ENCODE measurements at regions not wholly inside any gene's neighbourhood (a gene's known extent, or its start where the extent isn't known, plus 50 kb on each side); places are given as distances from the start of the nearest gene placed in this dataset.

DNA sequence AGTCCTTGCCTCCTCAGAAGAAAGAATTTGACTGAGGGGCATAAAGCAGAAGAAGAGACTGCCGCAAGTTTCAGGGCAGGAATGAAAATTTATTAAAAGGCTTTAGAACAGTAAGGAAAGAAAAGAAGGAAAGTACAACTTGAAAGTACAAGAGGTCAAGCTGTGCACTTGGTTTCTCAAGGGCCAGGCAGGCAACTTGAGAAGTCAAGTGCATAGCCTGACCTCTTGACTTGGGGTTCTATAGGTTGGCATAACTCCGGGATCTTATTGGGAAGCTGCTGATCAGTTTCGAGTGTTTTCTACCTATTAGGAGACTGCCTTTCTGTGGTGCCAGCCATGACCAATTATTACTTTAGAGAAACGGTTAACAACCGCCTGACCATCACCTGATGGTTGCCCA lies 237.0 kb upstream of the RGS17 start:
- no peaks in the 10 kb centered on the region for H3K36me3 ChIP-seq (ENCODE audit: control insufficient read depth in 2 of 4, insufficient read depth in 4 of 4, low read length in 3 of 4)
- H3K79me2 ChIP-seq (ENCODE audit: control insufficient read depth in 1 of 2, insufficient read depth in 2 of 2, low read length in 2 of 2), result no peaks in the 10 kb centered on the region
- H2BK15ac ChIP-seq (ENCODE audit: low read length), result no peak overlapping the region
- H3K4me3 ChIP-seq (ENCODE audit: extremely low read depth in 1 of 4, insufficient read depth in 2 of 4, low read depth in 3 of 4, low read length in 4 of 4), result no peak overlapping the region
- H4K20me1 ChIP-seq (replicated peaks in 1 of 2; ENCODE audit: control insufficient read depth in 1 of 2, insufficient read depth in 2 of 2, low read length in 2 of 2), result no peaks in the 10 kb centered on the region
- no peak overlapping the region for H2AFZ ChIP-seq (ENCODE audit: low read length)
- no peaks in the 10 kb centered on the region for H3K79me1 ChIP-seq (ENCODE audit: low read depth, low read length)
- no peak overlapping the region for H3K4ac ChIP-seq (replicated peaks; ENCODE audit: insufficient read length, low read depth, low read length)
- no peak overlapping the region for H3K9ac ChIP-seq (replicated peaks in 1 of 4; ENCODE audit: extremely low read depth in 1 of 4, low read depth in 3 of 4, low read length in 3 of 4)
- H2AK5ac ChIP-seq (ENCODE audit: low read depth, low read length), result no peak overlapping the region
- no peak overlapping the region for H2BK20ac ChIP-seq (ENCODE audit: low read length)
- no peak for DNase-seq (ENCODE audit: low read depth in 1 of 2, low spot score in 2 of 2)
- H3K23me2 ChIP-seq (ENCODE audit: low read depth, low read length), result no peaks in the 10 kb centered on the region
- H3K23ac ChIP-seq (ENCODE audit: insufficient read length), result no peak overlapping the region
- H3K4me1 ChIP-seq (replicated peaks in 1 of 4; ENCODE audit: control insufficient read depth in 3 of 4, insufficient read depth in 4 of 4, low read length in 3 of 4), result no peaks in the 10 kb centered on the region
- 92% methylated on average over 5 of the region's 5 CpGs; no CpG with 5 or more reads in 1 of the 2 experiments for WGBS, 2 experiments (ENCODE audit: extremely low coverage in 1 of 2, insufficient coverage in 1 of 2, insufficient read length in 1 of 2, insufficient replicate concordance in 2 of 2, low coverage in 1 of 2, low lambda C conversion rate in 2 of 2, missing lambda C conversion rate in 1 of 2)
- POLR2A ChIA-PET (ENCODE audit: partially characterized antibody), result no interaction called here
- H4K8ac ChIP-seq (ENCODE audit: extremely low read depth, insufficient read depth, low read length), result no peak overlapping the region
- H4K5ac ChIP-seq (ENCODE audit: insufficient read length, low read depth, low read length), result no peak overlapping the region
- 0 out of 4 replicates have a peak, but pooled peaks cover 0 to under 1% of the 10 kb centered on the region in 2 experiments for H3K9me3 ChIP-seq (ENCODE audit: insufficient read depth in 2 of 2, low read depth in 1 of 2, low read length in 1 of 2)
- H2BK12ac ChIP-seq (ENCODE audit: low read depth, low read length), result no peak overlapping the region
- no peak overlapping the region for H4K91ac ChIP-seq (replicated peaks; ENCODE audit: insufficient read length, low read length)
- no peak overlapping the region for H3K27ac ChIP-seq (ENCODE audit: low read depth, low read length)
- no peak overlapping the region for H3K4me2 ChIP-seq (ENCODE audit: insufficient read depth in 1 of 2, low read depth in 2 of 2, low read length in 2 of 2)
- no peak overlapping the region for H2BK120ac ChIP-seq (replicated peaks; ENCODE audit: low read depth, low read length)
- H3K56ac ChIP-seq (replicated peaks; ENCODE audit: insufficient read length, low read depth, low read length), result no peak overlapping the region
- H3K14ac ChIP-seq (ENCODE audit: insufficient read length), result no peak overlapping the region
- H2BK5ac ChIP-seq (ENCODE audit: low read depth, low read length), result no peak overlapping the region
- CTCF ChIA-PET (ENCODE audit: partially characterized antibody), result interaction anchor here (1.4 kb wide), 1 partner anchor 136 kb away, joined by 3 read pairs; no protein-coding TSS in a partner anchor
- H3K18ac ChIP-seq (ENCODE audit: extremely low read depth, low read length), result no peak overlapping the region
- H3K27me3 ChIP-seq (replicated peaks in 1 of 4; ENCODE audit: control insufficient read depth in 3 of 4, extremely low read depth in 1 of 4, insufficient read depth in 3 of 4, low read length in 3 of 4), result no peaks in the 10 kb centered on the region
- FAIRE-seq, result no peak
- TF ChIP-seq, protein P1, sequence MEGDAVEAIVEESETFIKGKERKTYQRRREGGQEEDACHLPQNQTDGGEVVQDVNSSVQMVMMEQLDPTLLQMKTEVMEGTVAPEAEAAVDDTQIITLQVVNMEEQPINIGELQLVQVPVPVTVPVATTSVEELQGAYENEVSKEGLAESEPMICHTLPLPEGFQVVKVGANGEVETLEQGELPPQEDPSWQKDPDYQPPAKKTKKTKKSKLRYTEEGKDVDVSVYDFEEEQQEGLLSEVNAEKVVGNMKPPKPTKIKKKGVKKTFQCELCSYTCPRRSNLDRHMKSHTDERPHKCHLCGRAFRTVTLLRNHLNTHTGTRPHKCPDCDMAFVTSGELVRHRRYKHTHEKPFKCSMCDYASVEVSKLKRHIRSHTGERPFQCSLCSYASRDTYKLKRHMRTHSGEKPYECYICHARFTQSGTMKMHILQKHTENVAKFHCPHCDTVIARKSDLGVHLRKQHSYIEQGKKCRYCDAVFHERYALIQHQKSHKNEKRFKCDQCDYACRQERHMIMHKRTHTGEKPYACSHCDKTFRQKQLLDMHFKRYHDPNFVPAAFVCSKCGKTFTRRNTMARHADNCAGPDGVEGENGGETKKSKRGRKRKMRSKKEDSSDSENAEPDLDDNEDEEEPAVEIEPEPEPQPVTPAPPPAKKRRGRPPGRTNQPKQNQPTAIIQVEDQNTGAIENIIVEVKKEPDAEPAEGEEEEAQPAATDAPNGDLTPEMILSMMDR (IDR thresholded peaks at IDR 0.05; ENCODE audit: control extremely low read depth in 1 of 3, insufficient read depth in 1 of 3, low read depth in 1 of 3, low read length in 3 of 3), result no peak
- TF ChIP-seq ASH2L (IDR thresholded peaks at IDR 0.05; ENCODE audit: low read length) (no peak), CTBP2 (IDR thresholded peaks at IDR 0.05; ENCODE audit: borderline replicate concordance, insufficient read depth, insufficient read length, low read length) (no peak), GTF2F1 (IDR thresholded peaks at IDR 0.05; ENCODE audit: borderline replicate concordance, low read depth, low read length) (no peak), POLR2A (IDR thresholded peaks at IDR 0.05; ENCODE audit: control extremely low read depth in 1 of 2, low read depth in 2 of 2, low read length in 2 of 2) (no peak), TAF1 (IDR thresholded peaks at IDR 0.05; ENCODE audit: low read depth, low read length) (no peak), PHF8 (conservative IDR thresholded peaks at IDR 0.05; ENCODE audit: low read depth, low read length) (no peak), SP2 (IDR thresholded peaks at IDR 0.05; ENCODE audit: low read length) (no peak), SP1 (IDR thresholded peaks at IDR 0.05; ENCODE audit: low read depth, low read length) (no peak), SUZ12 (IDR thresholded peaks at IDR 0.05; ENCODE audit: low read length) (no peak), YY1 (IDR thresholded peaks at IDR 0.05; ENCODE audit: low read depth, low read length) (no peak)
- TF ChIP-seq, protein P2, sequence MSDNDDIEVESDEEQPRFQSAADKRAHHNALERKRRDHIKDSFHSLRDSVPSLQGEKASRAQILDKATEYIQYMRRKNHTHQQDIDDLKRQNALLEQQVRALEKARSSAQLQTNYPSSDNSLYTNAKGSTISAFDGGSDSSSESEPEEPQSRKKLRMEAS (IDR thresholded peaks at IDR 0.05), result no peak
